ENCODE measurements at regions not wholly inside any gene's neighbourhood (a gene's known extent, or its start where the extent isn't known, plus 50 kb on each side); places are given as distances from the start of the nearest gene placed in this dataset.
A peak's percentile ranks its signal among the peaks of the same experiment; 100 is the strongest.
"Not testable (repeated sequence)": the region's sequence is repeated elsewhere in the genome, so short reads cannot be mapped to it uniquely, and the experiment has no call there.

DNA sequence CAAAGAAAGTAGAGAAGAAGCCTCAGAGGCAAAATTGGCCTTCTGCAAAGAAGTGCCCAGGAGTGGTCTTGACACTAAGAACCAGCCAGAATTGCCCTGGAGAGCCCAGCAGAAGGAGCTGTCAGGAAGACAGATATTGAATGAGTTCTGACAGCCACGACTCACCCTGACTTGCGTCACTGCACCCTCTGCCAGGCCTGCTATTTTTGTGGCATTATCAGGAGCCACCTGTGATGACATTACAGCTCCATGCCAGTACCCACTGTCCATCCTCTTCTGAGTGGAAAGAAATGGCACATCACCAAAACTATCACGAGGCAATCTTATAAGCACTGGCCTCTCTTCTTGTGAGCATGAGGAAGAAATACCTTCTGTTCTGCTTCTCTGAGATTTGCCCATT is 67.7 kb downstream of the SMIM20 start:
- no peak for DNase-seq

- no peak for DNase-seq
Measured at GRCh38 chr4:25982962-25983361, 68.9 kb downstream of the SMIM20 start.

DNA sequence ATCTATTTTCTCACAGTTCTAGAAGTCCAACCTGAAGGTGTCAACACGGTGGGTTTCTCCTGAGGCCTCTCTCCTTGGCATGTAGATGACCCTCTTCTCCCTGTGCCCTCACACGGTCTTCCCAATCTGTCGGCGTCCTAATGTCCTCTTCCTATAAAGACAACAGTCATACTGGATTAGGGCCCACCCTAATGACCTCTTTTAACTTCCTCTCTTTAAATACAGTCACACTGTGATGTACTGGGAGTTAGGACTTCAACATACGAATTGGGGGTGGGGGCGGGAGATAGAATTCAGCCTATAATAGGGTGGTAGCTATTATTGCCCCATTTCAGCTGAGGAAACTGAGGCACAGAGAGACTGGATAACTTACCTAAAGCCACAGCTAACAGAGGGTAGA is 70.2 kb downstream of the SMIM20 start:
- no peak for DNase-seq

GRCh38 chr4:25984796-25985195 is 70.8 kb downstream of the SMIM20 start:
- DNase-seq, result no peak

DNA sequence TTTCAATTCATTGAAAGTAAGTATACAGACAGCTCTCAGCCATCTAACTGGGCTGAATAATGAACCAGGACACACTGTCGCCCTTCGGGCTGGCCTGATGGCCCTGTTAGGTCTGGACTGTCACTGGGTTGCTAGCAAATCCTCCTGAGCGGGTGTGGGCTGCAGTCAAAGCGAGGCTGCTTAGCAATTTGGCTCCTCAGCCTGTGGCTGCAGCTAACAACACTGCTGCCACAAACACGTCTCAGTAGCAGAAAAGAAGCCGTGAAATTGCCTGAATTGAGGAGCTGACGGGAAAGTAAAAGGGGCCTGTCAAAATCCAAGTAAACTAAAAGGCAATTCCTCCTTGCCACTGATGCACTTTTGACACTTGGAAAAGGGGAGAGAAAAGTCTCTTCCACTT is 72.8 kb downstream of the SMIM20 start:
- DNase-seq, result no peak

DNA sequence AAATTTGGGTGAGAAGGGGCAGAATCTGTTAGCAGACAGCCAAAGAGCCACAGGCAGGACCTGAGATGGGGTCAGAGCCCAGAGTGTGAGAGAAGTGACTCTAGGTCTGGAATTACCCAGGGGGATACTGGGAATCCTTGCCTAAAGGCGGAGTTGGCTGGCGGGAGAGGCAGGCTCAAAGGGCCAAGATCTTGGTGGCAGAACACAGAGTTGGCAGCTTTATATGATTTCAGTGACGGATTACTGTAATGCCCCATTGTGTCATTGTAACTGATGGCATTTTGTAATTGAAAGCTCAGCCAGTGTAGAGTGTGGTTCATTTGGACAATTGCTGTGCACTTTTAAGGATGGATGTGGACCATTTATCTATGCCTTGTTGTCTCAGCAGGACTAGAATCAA is 77.3 kb downstream of the SMIM20 start:
- DNase-seq, result no peak

DNA sequence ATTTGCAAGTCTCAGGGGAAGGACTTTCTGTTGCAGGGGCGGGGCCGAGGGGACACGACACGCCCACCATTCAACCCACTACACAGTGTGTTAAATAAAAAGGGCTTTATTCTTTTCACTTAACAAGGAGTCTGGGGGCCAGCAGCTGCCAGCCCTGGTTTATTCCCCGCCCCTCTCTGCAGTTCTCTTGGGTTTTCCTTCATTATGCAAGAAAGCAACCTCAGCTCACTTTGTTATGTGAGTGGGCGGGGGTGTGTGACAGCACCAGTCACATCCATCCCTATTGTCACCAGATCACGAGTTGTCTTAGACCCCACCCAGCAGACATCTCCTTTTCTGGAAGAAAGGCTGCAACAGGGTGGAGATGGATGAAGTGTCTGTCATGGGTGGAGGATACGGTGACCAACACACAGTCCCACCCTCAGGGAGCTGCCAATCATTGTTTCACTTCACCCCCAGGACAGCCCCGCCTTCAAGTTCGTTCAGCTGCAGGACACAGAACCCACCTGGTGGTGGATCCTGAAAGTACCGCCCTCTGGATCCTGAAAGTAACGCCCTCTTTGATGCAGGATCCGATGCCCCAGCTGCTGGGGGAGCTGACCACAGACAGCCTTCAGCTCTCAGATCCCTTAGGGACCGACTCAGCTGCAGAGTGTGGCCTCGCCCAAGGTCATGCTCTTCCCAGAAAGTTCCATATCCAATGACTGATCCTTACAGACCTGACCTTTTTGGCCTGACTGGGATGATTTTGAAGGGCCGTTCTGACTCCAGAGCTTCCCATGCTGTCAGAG is 79.6 kb downstream of the SMIM20 start:
- DNase-seq, result peak; percentile 23

DNA sequence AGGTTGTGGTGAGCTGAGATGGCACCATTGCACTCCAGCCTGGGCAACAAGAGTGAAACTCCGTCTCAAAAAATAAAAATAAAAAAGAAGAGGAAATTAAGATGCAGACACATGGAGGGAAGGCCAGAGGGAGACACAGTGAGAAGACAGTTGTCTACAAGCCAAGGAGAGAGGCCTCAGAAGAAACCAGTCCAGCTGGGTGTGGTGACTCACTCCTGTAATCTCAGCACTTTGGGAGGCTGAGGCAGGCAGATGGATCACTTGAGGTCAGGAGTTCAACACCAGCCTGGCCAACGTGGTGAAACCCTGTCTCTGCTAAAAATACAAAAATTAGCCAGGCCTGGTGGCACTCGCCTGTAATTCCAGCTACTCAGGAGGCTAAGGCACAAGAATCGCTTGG is 80.6 kb downstream of the SMIM20 start:
- not testable (repeated sequence) for DNase-seq

- DNase-seq, result no peak
Measured at GRCh38 chr4:26000274-26000950, 86.4 kb downstream of the SMIM20 start.

GRCh38 chr4:26001413-26001812 is 87.4 kb downstream of the SMIM20 start:
- DNase-seq, result no peak

DNA sequence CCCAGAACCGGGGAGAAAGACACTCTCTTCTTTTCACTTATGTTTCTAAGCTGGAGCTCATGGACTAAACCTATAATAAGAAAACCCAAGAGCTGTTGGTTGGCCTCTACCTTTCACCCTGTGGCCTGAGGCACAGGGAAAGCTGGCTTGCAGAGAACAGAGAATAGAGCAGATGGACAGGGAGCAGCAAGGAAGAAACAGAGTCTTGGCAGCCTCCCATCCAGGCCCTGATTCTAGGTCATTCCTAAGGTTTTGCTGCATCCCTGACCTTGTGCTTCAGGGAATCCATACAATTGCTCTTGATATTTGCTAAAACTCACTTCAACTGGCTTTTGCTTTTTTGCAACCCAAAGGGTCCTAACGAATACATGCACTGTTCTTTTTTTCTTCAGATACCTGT is 87.8 kb downstream of the SMIM20 start:
- DNase-seq, result no peak

DNA sequence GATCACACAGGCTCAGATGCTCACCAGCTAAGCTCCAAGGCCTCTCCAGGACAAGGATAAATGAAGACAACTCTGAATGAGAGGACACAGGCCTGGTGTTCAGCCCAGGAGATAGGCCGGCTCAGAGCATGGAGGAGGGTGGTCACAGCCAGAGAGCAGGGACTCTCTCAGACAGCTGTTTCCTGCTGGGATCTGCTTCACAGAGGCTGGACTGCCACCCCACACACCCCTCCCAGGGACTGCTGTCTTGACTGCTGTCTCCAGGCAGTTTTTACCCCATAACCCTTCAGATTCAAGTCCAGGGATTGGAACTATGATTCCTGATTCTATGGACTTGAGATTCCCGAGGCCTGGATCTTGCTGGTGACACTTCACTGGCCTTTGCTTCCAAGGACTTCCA is 89.0 kb downstream of the SMIM20 start:
- DNase-seq, result no peak

- no peak for DNase-seq
Measured at GRCh38 chr4:26004290-26004689, 90.3 kb downstream of the SMIM20 start.

DNA sequence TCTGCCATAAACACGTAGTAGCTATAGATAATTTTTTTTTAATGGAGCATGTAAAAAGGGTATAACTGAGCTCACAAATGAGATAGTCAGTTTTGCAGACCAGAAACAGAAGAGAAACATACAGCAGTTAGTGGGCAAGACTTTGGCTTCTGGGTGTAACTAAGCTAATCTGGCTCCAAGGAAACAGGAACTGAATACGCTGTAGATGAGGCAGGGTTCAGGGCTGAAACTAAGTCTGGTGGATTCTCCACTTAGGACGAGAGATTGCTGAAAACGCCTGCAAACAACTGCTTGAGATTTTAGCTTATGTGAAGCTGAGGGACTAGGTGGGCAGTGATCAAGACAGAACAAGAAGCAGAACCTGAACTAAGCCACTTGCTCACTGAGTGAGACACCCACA is 91.7 kb downstream of the SMIM20 start:
- DNase-seq, result no peak

GRCh38 chr4:26008737-26009136 is 94.7 kb downstream of the SMIM20 start:
- DNase-seq, result no peak

DNA sequence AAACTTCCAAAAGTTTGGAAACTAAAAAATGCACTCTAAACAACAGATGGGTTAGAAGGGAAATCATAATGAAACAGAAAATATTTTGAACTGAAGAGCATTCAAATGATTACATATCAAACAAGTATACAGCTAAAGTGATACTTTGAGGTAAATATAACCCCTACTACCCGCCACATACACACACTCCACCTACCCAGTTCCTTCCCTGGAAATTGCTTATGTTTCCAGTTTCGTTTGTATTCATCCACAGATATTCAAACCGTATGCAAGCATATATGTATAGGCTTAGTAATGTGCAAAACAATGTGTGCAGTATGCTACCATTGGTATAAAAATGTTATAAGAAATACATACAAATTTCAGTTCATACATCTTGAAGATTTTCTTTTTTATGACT is 95.5 kb downstream of the SMIM20 start:
- no peak for DNase-seq

DNA sequence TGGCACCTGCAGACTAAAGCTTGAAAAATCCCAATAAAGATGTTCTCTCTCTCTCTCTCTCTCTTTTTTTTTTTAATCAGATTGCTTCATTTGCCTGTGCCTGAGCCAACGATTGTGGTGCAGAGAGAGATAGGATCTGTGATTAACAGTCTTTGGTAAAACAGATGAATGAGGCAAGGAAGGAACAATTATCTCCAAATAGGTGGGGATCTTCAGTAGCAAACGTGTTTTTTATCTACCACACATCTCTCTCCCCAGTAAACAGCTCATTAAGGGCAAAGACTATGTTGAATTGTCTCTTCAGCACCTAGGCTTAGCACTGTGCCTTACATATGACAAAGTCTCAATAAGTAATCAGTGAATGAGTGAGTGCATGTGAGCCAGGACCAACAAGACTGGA is 96.3 kb downstream of the SMIM20 start:
- DNase-seq, result no peak

- no peak for DNase-seq
Measured at GRCh38 chr4:26013629-26014028, 99.6 kb downstream of the SMIM20 start.

DNA sequence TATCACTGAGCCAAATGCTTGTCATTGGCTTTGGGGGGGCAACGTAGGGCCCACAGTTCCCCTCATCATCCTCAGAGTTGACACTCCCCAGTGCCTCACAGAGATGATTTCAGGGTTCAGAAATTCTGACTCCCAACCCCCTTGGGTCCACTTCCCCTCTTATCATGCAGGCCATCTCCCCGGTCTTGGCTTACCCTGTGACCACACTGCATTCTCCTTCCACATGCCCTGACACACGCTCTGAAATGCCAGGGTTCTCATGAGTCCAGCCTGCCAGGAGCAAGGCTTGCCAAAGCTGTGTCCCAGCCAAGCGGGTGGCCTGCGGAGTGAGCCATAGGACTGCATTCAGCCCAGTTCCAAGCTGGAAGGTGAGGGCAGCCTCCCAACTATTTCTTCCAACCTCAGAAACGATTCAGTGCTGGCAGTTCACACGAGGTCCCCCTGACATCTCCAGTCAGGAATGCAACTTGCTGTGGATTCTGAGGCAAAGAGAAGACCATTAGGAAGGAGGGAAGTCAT is 101.2 kb downstream of the SMIM20 start:
- no peak for DNase-seq

- DNase-seq, result no peak
Measured at GRCh38 chr4:26015906-26016305, 101.9 kb downstream of the SMIM20 start.

- no peak for DNase-seq
Measured at GRCh38 chr4:26017531-26017930, 103.5 kb downstream of the SMIM20 start.

DNA sequence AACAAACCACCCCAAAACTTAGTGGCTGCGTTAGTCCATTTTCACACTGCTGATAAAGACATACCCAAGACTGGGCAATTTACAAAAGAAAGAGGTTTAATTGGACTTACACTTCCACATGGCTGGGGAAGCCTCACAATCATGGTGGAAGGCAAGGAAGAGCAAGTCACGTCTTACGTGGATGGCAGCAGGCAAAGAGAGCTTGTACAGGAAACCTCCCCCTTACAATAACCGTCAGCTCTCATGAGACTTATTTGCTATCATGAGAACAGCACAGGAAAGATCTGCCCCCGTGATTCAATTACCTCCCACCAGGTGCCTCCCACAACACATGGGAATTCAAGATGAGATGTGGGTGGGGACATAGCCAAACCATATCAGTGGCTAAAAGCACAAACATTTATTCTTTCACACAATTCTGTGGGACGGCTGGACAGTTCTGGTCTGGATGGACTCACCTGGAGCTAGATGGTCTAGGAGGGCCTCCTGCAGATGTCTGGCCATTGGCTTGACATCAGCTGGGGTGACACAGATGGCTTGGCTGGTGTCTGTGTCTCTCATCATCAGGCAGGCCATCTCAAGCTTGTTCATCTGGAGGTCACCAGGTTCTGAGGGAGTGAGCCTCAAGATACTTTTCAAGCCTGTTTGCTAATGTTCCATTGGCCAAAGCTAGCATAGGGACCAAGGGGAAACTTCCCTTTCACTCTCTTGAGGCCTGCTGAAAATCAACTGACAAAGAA is 104.1 kb downstream of the SMIM20 start:
- DNase-seq, result not testable (repeated sequence)

- peak; percentile 31 for DNase-seq
Measured at GRCh38 chr4:26020083-26020668, 106.2 kb downstream of the SMIM20 start.

All from activated CD4-positive, alpha-beta T cell treated with anti-CD3 and anti-CD28 coated beads, Interleukin-2, amount 50 U/mL, for 16 hours (primary cell).